A549 (cell line): ENCODE measurements at regions not wholly inside any gene's neighbourhood (a gene's known extent, or its start where the extent isn't known, plus 50 kb on each side); places are given as distances from the start of the nearest gene placed in this dataset.

ENCODE experiments used
- CTCF ChIP-seq: fragments of >200 bp; sonication (Bioruptor Twin); formaldehyde crosslinking; IDR thresholded peaks from 3 replicates; pipeline ENCODE4 v1.5.1; 2016
- EP300 ChIP-seq, 2 experiments: fragments of >200 bp; sonication (Bioruptor Twin); formaldehyde crosslinking; IDR thresholded peaks; 2 replicates in 1 of 2; 3 replicates in 1 of 2; pipeline ENCODE4 v1.6.1; 2016 to 2017
- POLR2A ChIP-seq: IDR thresholded peaks from 2 replicates; pipeline ENCODE4 v1.6.1; 2012; ENCODE audit warnings: mild to moderate bottlenecking, low read length
- RAD21 ChIP-seq, 2 experiments: fragments of >200 bp in 1 of 2; sonication (Bioruptor Twin) in 1 of 2; formaldehyde crosslinking in 1 of 2; IDR thresholded peaks in 1 of 2; conservative IDR thresholded peaks in 1 of 2; 2 replicates in 1 of 2; 3 replicates in 1 of 2; pipeline ENCODE4 v1.6.1; 2012 to 2018; ENCODE audit warnings: inconsistent platforms in 1 of 2
- SREBF2 ChIP-seq: fragments of 450-650 bp; IDR thresholded peaks from 2 replicates; pipeline ENCODE4 v1.6.1; 2014; ENCODE audit warnings: mild to moderate bottlenecking, moderate library complexity

- TF ChIP-seq POLR2A (no peak), SREBF2 (no peak), RAD21 (conservative IDR thresholded peaks at IDR 0.05 in 1 of 2, IDR thresholded peaks at IDR 0.05 in 1 of 2) (no peak), CTCF (no peak), EP300 (IDR thresholded peaks at IDR 0.05) (no peak)
These were observed 192.2 kb upstream of the ARX start for GRCh38 chrX:25207803-25208475.
